IPS-18a (cell line): ENCODE measurements at regions not wholly inside any gene's neighbourhood (a gene's known extent, or its start where the extent isn't known, plus 50 kb on each side); places are given as distances from the start of the nearest gene placed in this dataset.
"Not testable (repeated sequence)": the region's sequence is repeated elsewhere in the genome, so short reads cannot be mapped to it uniquely, and the experiment has no call there.

Source experiments
- H3K27ac ChIP-seq: one replicate; pipeline ENCODE4 v1.5.1; 2013; ENCODE audit warnings: low read length
- H3K27me3 ChIP-seq: one replicate; pipeline ENCODE4 v1.6.1; 2013; ENCODE audit warnings: mild to moderate bottlenecking, low read length; ENCODE audit not compliant: control insufficient read depth, insufficient read depth
- H3K36me3 ChIP-seq: one replicate; pipeline ENCODE4 v1.6.1; 2013; ENCODE audit warnings: low read depth, low read length; ENCODE audit not compliant: control insufficient read depth
- H3K4me1 ChIP-seq: one replicate; pipeline ENCODE4 v1.6.1; 2013; ENCODE audit warnings: low read depth, low read length; ENCODE audit not compliant: control insufficient read depth
- H3K4me3 ChIP-seq: one replicate; pipeline ENCODE4 v1.5.1; 2013; ENCODE audit warnings: low read length
- H3K9ac ChIP-seq: one replicate; pipeline ENCODE4 v1.6.1; 2013; ENCODE audit warnings: mild to moderate bottlenecking, low read length, moderate library complexity
- H3K9me3 ChIP-seq: one replicate; pipeline ENCODE4 v1.6.1; 2013; ENCODE audit warnings: low read depth, low read length; ENCODE audit not compliant: control insufficient read depth

DNA sequence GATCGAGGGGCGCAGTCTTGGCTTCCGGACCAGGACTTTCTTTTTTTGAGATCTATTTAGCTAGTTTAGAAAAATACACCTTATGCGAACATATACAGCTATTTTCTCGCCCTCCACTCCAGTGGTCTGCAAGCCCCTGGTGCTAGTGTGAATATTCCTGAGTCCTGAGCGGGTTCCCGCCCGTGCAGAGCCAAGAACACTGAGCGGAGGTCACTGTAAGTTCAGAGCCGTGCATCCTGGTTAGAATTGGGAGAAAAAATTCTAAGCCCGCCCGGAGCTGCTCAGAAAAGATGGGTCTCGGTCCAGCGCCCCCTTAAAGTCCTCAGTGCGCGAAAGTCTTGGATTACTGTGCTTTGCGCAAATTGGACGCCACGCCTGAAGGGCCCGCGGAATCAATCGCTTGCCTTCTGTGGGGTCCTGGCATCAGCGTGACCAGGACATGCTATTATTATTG lies 117.7 kb downstream of the KCNRG start:
- no peak overlapping the region for H3K27ac ChIP-seq
- no peaks in the 10 kb centered on the region for H3K9me3 ChIP-seq
- H3K4me1 ChIP-seq, result peaks cover 34% of the 10 kb centered on the region
- H3K4me3 ChIP-seq, result peak overlapping the region; percentile 38
- H3K27me3 ChIP-seq, result peaks cover 90% of the 10 kb centered on the region
- H3K9ac ChIP-seq, result no peak overlapping the region
- no peaks in the 10 kb centered on the region for H3K36me3 ChIP-seq

DNA sequence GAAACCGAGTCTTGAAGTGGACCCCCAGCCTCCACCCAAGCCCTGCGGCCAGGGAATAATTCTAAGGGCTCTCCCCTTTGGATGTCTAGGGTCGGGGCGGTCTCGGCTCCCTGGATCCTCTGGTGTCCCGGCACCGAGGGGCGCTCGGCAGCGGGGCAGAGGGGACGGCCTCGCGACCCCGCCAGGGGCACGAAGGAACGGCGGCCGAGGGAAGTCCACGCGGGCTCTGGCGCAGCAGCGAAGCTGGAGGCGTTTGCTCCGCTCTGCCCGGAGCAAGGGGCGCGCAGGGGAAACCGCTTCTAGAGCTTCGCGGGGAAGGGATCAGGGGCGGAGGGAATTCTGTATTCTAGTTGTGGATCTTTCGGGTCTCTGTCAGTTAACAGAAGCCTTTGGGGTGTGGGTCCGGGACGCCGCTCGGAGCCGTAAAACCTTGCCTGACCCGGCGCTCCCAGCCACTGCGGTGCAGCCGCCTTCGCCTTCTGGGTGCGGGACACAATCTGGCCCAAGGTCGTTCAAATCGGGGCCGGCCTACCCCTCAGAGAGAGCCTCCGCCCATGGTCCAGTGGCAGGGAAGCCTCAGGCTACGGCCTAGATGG lies 118.2 kb downstream of the KCNRG start:
- Histone ChIP-seq H3K27ac (no peak overlapping the region), H3K9ac (no peak overlapping the region), H3K27me3 (peaks cover 85% of the 10 kb centered on the region), H3K4me1 (peaks cover 30% of the 10 kb centered on the region), H3K36me3 (no peaks in the 10 kb centered on the region), H3K4me3 (peak overlapping the region; percentile 38), H3K9me3 (no peaks in the 10 kb centered on the region)

DNA sequence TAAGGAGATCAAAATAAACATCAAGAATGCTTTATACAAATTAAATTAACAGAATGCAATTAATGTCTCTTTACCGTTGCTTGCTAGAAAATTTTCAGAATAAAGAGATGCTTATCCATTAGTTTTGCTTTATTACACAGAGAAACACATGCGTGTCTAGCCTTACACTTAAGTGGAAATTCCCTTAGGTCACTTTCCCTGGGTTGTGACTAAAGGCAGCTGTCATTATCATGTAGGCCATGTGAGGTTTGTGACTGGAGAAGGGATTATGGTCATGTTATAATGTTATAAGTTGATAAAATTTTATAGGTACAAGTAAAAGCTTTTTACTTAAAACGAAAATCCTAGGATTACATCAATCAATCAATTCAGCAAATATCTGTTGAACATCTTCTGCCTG lies 121.0 kb downstream of the KCNRG start:
- Histone ChIP-seq H3K27me3 (peaks cover 63% of the 10 kb centered on the region), H3K9me3 (no peaks in the 10 kb centered on the region), H3K9ac (no peak overlapping the region), H3K4me3 (no peak overlapping the region), H3K36me3 (no peaks in the 10 kb centered on the region), H3K4me1 (peaks cover 25% of the 10 kb centered on the region), H3K27ac (no peak overlapping the region)

DNA sequence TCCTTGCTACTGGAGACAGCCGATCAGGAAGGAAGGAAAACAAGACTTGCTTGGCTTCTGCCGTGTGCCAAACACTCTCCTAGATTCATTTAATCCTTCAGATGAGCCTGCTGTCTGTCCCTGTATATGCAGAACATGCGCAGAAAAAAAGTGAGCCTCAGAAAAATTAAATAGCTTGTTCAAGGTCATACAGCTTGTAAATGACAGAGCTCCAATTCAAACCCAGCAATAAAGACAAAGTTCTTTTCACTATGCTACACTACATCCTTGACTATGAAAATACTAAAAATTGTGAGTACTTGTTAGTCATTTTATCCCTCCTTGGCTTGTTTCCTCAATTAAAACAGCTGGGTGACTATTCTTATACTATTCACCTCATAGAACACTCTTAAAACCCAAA lies 121.4 kb downstream of the KCNRG start:
- Histone ChIP-seq H3K36me3 (no peaks in the 10 kb centered on the region), H3K27ac (no peak overlapping the region), H3K27me3 (peaks cover 58% of the 10 kb centered on the region), H3K4me3 (no peak overlapping the region), H3K9ac (no peak overlapping the region), H3K4me1 (peaks cover 27% of the 10 kb centered on the region), H3K9me3 (no peaks in the 10 kb centered on the region)

DNA sequence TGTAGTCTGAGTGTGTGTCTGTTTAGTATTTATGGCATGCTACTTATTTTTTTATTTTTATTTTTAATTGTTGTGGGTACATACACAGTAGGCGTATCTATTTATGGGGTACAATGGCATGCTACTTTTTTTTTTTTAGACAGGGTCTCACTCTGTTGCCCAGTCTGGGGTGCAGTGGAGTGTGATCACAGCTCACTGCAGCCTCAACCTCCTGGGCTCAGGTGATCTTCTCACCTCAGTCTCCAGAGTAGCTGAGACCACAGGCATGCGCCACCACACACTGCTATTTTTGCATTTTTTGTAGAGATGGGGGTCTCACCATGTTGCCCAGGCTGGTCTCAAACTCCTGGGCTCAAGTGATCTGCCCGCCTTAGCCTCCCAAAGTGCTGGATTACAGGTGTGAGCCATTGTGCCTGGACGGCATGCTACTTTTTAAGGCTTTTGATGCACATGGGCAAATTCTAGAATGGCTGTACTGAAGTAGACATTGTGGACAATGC lies 124.2 kb downstream of the KCNRG start:
- peaks cover 17% of the 10 kb centered on the region for H3K4me1 ChIP-seq
- not testable (repeated sequence) for H3K4me3 ChIP-seq, H3K9ac ChIP-seq, H3K36me3 ChIP-seq, H3K9me3 ChIP-seq, H3K27ac ChIP-seq
- peaks cover 30% of the 10 kb centered on the region for H3K27me3 ChIP-seq

DNA sequence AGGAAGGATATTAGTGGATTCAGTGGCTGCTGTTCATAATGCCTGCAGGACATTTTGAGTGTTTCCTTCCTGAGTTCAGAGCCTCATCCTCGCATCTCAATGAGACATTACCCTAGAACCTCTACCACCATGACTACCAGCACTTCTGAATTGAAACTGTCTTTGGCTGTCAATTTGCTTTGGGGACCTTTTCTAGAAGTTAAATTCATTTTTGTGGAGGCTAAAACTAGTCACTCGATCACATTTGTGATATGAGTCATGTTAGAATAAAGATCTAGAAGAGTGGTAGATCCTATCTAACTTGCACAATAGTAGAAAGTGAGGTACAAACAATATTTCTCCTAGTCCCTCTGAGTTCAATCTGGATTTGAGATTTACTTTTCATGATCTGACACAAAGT lies 124.9 kb downstream of the KCNRG start:
- Histone ChIP-seq H3K27ac (no peak overlapping the region), H3K36me3 (no peaks in the 10 kb centered on the region), H3K4me3 (no peak overlapping the region), H3K27me3 (peaks cover 24% of the 10 kb centered on the region), H3K9me3 (no peaks in the 10 kb centered on the region), H3K9ac (no peak overlapping the region), H3K4me1 (peaks cover 17% of the 10 kb centered on the region)

DNA sequence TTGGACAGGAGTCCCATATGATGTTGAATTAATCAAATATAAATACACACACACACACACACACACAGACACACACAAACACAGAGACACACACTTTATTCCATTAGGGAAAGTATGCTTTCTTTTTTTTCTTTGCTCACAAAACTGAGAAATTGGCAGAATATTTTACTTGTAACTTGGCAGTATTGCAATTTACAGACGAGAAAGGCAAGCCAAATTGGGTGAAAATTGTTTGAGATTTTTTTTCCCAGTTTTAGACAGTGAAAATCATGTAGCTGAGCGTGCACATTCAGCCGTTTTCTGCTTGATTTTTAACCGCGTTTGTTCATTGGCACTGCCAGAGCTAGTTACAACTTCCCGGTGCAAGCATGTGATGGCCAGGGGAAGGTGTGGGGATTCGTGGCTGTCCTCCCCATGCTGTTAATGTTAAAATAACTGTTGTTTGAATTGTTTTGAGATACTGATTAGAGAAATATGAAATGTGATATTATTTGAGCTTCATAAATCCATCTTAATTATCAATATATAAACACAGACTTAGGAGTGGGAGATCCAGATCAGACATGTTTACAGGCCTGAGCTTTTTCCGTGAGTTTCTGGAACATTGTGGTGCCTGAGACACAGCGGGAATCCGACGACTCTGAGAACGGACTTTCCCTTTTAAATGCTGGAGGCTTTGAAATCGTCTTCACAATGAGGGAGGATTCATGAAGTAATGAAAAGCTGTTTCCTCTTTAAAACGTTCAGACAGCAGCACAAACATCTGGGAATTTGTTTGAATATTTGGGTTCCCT lies 125.5 kb downstream of the KCNRG start:
- H3K4me3 ChIP-seq, result peak overlapping the region; percentile 39
- no peak overlapping the region for H3K9ac ChIP-seq
- peaks cover 17% of the 10 kb centered on the region for H3K27me3 ChIP-seq
- H3K4me1 ChIP-seq, result peaks cover 17% of the 10 kb centered on the region
- no peaks in the 10 kb centered on the region for H3K36me3 ChIP-seq
- no peaks in the 10 kb centered on the region for H3K9me3 ChIP-seq
- H3K27ac ChIP-seq, result no peak overlapping the region

DNA sequence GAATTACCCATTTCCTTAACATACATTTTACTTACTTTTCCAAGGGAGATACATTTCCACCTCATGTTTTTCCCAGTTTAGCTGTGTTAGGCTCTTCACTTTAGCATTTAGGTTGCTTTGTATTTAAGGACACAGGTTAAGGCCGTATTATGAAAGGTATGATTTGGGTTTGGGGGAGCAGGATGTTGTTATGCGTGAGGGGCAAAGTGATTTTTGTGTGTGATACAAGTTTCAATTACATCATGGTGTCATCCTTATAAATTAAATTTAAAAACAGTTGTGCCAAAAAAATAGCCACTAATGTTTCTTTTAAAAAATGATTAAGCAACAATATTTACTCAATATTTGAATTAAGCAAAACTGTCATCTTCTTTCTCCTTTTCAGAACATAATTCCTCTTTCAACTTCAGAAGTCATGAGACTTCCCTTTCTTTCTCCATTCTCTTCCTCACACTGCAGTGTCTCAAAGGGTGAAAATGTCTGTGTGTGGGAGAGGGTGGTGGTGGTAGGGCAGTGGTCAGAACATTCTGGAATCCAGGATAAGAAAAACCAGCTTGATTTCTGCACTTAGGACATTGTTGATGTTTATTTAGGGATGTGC lies 126.2 kb downstream of the KCNRG start:
- Histone ChIP-seq H3K36me3 (no peaks in the 10 kb centered on the region), H3K27ac (no peak overlapping the region), H3K4me3 (peak overlapping the region; percentile 39), H3K9ac (no peak overlapping the region), H3K27me3 (peaks cover 10% of the 10 kb centered on the region), H3K9me3 (no peaks in the 10 kb centered on the region), H3K4me1 (peaks cover 17% of the 10 kb centered on the region)

DNA sequence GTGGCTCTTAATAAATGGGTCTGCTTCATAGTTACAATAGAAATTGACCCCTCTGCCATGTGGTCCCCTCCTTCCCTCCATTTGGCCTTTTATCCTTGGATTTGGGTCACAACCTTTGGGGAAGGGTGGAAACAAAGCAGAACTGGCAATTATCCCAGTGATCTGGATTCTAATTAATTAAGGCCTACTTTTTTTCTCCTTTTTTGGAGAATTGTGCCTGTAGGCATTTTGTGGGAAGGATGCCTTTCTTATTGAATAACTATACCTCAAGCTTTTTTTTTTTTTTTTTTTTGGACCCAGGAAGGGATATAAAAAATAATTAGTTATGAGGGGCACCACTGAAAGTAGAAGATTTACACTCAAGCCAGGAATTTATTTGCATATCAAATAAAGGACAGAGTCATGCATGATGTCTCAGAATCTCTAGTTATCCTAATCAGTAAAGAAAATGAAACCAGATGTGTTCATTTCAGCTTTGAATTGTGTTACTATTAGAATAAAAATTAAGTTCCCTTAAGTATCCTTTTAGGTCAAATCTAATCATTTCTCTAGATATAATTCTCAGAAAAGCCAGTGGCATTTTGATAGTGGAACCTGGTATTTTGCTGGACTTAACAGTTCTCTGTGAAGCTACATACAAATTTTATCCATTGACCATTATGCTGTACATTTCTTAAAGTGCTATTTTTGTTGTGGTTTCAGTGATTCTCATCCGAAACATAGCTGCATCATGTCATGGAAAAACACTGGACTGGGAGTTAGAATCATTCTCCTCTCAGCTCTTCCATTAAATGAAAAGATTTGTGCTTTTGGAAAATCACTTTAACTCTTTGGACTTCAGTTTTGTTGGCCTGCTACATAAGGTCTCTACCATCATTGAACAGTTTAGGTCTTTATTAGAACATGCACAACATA lies 129.3 kb downstream of the KCNRG start:
- Histone ChIP-seq H3K4me1 (peaks cover 31% of the 10 kb centered on the region), H3K9ac (no peak overlapping the region), H3K27ac (no peak overlapping the region), H3K27me3 (peaks cover 6% of the 10 kb centered on the region), H3K9me3 (no peaks in the 10 kb centered on the region), H3K4me3 (no peak overlapping the region), H3K36me3 (no peaks in the 10 kb centered on the region)

DNA sequence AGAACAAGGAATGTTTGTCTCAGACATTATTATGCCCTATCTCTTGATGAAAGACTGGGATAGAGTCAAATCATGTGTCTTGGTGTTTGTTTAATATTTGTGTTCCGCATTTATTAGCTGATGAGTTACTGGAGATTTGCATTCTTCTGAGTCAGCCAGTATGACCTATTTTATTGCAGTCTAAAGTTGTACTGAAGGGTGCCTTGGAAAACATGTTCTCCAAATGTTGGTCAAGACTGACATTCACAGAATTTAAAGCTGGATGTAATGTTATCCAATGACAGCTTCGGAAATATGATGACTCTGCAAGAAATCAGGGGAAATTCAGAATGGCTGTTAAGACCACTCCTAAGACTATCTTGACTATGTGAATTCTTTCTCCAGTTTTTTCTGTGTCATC lies 134.0 kb downstream of the KCNRG start:
- Histone ChIP-seq H3K4me1 (peaks cover 22% of the 10 kb centered on the region), H3K9ac (no peak overlapping the region), H3K27ac (no peak overlapping the region), H3K36me3 (no peaks in the 10 kb centered on the region), H3K9me3 (no peaks in the 10 kb centered on the region), H3K4me3 (no peak overlapping the region), H3K27me3 (no peaks in the 10 kb centered on the region)

DNA sequence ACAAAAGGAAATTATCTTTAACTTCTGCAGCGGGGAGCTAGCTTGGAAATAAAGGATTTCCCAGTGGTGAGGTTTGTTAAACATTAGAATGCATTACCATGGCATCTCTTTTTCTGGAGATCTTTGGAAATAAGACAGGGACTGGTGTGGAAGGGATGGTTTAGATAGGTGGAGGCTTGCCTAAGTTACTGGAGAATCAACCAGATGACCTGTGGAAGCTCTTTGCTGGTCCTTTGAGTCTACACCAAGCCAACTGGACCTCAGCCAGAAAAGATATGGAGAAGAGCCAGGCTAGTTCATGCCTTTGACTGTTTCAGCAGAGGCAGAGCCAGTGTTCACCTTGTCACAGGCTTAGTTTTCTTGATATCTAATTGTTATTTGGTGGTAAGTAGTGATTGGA lies 134.7 kb downstream of the KCNRG start:
- no peaks in the 10 kb centered on the region for H3K36me3 ChIP-seq
- no peak overlapping the region for H3K9ac ChIP-seq
- H3K9me3 ChIP-seq, result no peaks in the 10 kb centered on the region
- no peak overlapping the region for H3K4me3 ChIP-seq
- H3K27ac ChIP-seq, result no peak overlapping the region
- no peaks in the 10 kb centered on the region for H3K27me3 ChIP-seq
- H3K4me1 ChIP-seq, result peaks cover 22% of the 10 kb centered on the region
